Naive B cell (primary cell): ENCODE measurements at regions not wholly inside any gene's neighbourhood (a gene's known extent, or its start where the extent isn't known, plus 50 kb on each side); places are given as distances from the start of the nearest gene placed in this dataset.

Experiments used
- ATAC-seq, 2 donors: fragments of 150-1000 bp; cut with Tn5 transposase; 2 replicates each; pipeline ENCODE4 v1.10.0; 2021; ENCODE audit warnings: low read depth in 2 of 2, mild to moderate bottlenecking in 2 of 2, moderate library complexity in 2 of 2
- DNase-seq: peaks from one replicate; pipeline ENCODE4 v3.0.0; 2022
- H3K27ac Mint-ChIP-seq, 6 donors: one replicate each; pipeline ENCODE4 v1.8.0; 2020 to 2022; ENCODE audit warnings: mild to moderate bottlenecking in 6 of 6, mixed read lengths in 6 of 6, moderate library complexity in 5 of 6, inconsistent platforms in 2 of 6
- H3K27me3 Mint-ChIP-seq, 3 donors: one replicate each; pipeline ENCODE4 v1.8.0; 2021 to 2022; ENCODE audit warnings: mixed read lengths in 3 of 3, mild to moderate bottlenecking in 1 of 3
- H3K36me3 Mint-ChIP-seq, 2 donors: one replicate each; pipeline ENCODE4 v1.8.0; 2020 to 2022; ENCODE audit warnings: mixed read lengths in 2 of 2, inconsistent platforms in 1 of 2, mild to moderate bottlenecking in 1 of 2
- H3K4me1 Mint-ChIP-seq, 3 donors: one replicate each; pipeline ENCODE4 v1.8.0; 2020 to 2022; ENCODE audit warnings: mixed read lengths in 3 of 3, inconsistent platforms in 1 of 3, mild to moderate bottlenecking in 1 of 3, moderate library complexity in 1 of 3
- H3K4me3 Mint-ChIP-seq, 8 donors: one replicate each; pipeline ENCODE4 v1.8.0; 2020 to 2022; ENCODE audit warnings: mild to moderate bottlenecking in 8 of 8, mixed read lengths in 8 of 8, moderate library complexity in 8 of 8, inconsistent platforms in 2 of 8
- H3K9me3 Mint-ChIP-seq, 7 donors: one replicate each; pipeline ENCODE4 v1.8.0; 2020 to 2022; ENCODE audit warnings: mixed read lengths in 7 of 7, mild to moderate bottlenecking in 5 of 7, inconsistent platforms in 2 of 7, moderate library complexity in 1 of 7

DNA sequence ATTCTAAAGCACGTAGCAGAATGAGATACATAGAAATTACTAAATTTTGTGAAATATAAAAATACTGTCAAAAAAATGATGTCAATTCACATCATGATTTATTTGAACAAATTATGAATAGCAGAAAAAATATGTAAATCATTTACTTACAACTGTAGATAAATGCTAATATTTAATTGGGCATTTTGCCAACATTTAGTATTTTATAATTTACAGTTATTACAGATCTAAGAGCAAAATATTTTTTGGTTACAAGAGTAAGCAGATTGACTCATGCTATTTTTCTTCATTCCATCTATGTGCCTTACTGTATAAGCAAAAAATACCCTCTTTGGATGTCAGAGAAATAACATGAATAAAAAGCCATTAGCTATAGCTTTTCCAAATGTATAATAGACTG, 282.3 kb upstream of the RGS18 start:
- no peak for DNase-seq
- H3K4me1 Mint-ChIP-seq: no peaks in the 10 kb centered on the region

GRCh38 chr1:191876631-191877030, 281.6 kb upstream of the RGS18 start:
- DNase-seq: no peak
- Mint-ChIP-seq H3K4me1 (no peaks in the 10 kb centered on the region), H3K27ac (no peak overlapping the region), H3K9me3 (peaks cover 0 to 5% (median 0%) of the 10 kb centered on the region in 7 donors), H3K36me3 (no peaks in the 10 kb centered on the region), H3K27me3 (no peaks in the 10 kb centered on the region), H3K4me3 (no peak overlapping the region)
- ATAC-seq: no peak

More for the DNA sequence above, 282.3 kb upstream of the RGS18 start:
- Mint-ChIP-seq H3K4me3 (no peak overlapping the region), H3K27ac (no peak overlapping the region), H3K9me3 (peaks cover 0 to 5% (median 0%) of the 10 kb centered on the region in 7 donors), H3K36me3 (no peaks in the 10 kb centered on the region), H3K27me3 (no peaks in the 10 kb centered on the region)
- no peak for ATAC-seq

DNA sequence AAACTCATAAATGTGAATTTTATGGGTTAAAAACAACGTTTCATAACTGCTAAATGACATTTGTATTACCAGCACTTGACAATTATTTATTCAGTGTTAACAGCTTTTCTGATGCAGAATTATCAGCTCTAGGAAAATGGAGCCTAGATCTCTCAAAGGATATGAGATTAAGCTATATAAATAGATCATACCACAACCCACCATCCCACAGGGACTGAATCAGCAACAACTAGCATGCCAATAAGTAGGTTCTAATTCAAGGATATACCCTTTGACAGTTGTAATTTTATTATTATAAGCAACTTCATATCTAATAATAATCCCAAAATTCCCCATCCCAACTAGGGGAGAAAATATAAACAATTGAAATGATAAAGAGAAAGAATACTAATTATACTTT, 275.4 kb upstream of the RGS18 start:
- H3K4me1 Mint-ChIP-seq: no peaks in the 10 kb centered on the region
- H3K27me3 Mint-ChIP-seq: no peaks in the 10 kb centered on the region
- H3K36me3 Mint-ChIP-seq: no peaks in the 10 kb centered on the region
- ATAC-seq (no peak), DNase-seq (no peak)
- H3K27ac Mint-ChIP-seq: no peak overlapping the region
- H3K4me3 Mint-ChIP-seq: no peak overlapping the region
- no peaks in the 10 kb centered on the region for H3K9me3 Mint-ChIP-seq

GRCh38 chr1:191886977-191887376, 271.3 kb upstream of the RGS18 start:
- H3K9me3 Mint-ChIP-seq: no peaks in the 10 kb centered on the region
- DNase-seq (no peak), ATAC-seq (no peak)
- no peak overlapping the region for H3K27ac Mint-ChIP-seq
- H3K4me3 Mint-ChIP-seq: no peak overlapping the region
- no peaks in the 10 kb centered on the region for H3K4me1 Mint-ChIP-seq
- H3K36me3 Mint-ChIP-seq: no peaks in the 10 kb centered on the region
- no peaks in the 10 kb centered on the region for H3K27me3 Mint-ChIP-seq

- no peaks in the 10 kb centered on the region for H3K4me1 Mint-ChIP-seq
- H3K4me3 Mint-ChIP-seq: no peak overlapping the region
- H3K27me3 Mint-ChIP-seq: no peaks in the 10 kb centered on the region
- DNase-seq (no peak), ATAC-seq (no peak)
- H3K9me3 Mint-ChIP-seq: no peaks in the 10 kb centered on the region
- H3K36me3 Mint-ChIP-seq: no peaks in the 10 kb centered on the region
- H3K27ac Mint-ChIP-seq: no peak overlapping the region
Observed at GRCh38 chr1:191888996-191889622, 269.2 kb upstream of the RGS18 start.

DNA sequence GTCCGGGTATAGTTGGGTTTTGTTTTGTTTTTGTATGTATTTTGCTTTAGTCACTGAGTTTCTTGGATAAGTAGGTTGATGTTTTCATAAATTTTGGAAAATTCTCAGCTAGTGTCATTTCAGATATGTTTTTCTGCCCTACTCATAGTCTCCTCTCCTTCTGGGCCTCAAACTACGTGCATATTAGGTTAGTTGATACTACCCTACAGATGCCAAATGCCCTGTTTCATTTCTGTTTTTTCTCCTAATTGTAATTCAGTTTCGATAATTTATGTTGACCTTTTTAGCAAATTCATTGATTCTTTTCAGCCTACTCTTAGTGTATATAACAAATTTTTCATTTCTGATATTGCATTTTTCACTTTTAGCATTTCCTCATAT, 268.6 kb upstream of the RGS18 start:
- ATAC-seq (no peak), DNase-seq (no peak)
- Mint-ChIP-seq H3K27ac (no peak overlapping the region), H3K4me1 (no peaks in the 10 kb centered on the region), H3K9me3 (no peaks in the 10 kb centered on the region), H3K27me3 (no peaks in the 10 kb centered on the region), H3K4me3 (no peak overlapping the region), H3K36me3 (no peaks in the 10 kb centered on the region)

DNA sequence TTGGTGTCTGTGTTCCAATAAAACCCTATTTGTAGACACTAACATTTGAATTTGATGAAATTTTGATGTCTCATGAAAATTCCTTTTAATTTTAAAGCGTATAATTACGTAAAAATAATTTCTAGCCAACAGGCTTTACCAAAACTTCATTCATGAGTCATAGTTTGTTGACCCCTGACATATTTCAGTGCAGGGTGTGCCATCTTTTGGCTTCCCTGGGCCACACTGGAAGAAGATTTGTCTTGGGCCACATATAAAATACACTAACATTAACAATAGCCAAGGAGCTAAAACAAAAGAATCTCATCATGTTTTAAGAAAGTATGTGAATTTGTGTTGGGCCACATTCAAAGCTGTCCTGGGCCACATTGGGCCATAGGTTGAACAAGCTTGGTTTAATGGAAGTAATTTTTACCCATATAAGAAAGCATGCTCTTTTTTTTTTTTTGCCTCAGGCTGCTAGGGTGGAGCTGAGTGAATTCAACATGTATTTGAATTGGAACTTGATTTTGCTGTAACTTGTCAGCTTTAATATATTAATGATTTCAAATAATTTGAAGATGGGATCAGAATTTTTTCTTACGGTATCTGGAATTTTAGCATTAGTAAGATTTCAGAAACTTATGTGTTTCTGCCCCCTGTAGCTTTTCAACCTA, 267.7 kb upstream of the RGS18 start:
- no peaks in the 10 kb centered on the region for H3K9me3 Mint-ChIP-seq
- no peaks in the 10 kb centered on the region for H3K27me3 Mint-ChIP-seq
- H3K4me1 Mint-ChIP-seq: no peaks in the 10 kb centered on the region
- H3K4me3 Mint-ChIP-seq: no peak overlapping the region
- no peak overlapping the region for H3K27ac Mint-ChIP-seq
- no peak for ATAC-seq
- no peak for DNase-seq
- no peaks in the 10 kb centered on the region for H3K36me3 Mint-ChIP-seq

GRCh38 chr1:191892716-191893115, 265.5 kb upstream of the RGS18 start:
- Mint-ChIP-seq H3K9me3 (no peaks in the 10 kb centered on the region), H3K4me3 (no peak overlapping the region), H3K36me3 (no peaks in the 10 kb centered on the region), H3K27me3 (no peaks in the 10 kb centered on the region), H3K4me1 (no peaks in the 10 kb centered on the region), H3K27ac (no peak overlapping the region)
- DNase-seq (no peak), ATAC-seq (no peak)

DNA sequence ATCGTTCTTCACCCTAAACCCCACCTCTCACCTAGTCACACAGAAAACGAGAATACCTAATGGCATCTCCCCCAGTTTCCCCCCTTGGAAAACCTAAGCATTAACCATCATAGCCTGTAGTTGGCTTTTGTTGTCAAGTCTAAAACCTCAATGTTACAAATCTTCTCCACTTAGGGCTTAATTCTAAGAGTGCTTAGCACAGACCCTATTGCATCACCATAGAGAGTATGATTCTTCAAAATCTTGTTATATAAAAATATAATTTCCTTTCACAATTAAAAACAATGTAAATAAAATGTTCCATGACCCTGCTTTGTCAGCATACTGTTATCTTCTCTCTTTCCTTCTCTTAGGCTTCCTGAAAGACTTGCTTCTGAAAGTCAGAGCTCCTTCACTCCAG, 263.2 kb upstream of the RGS18 start:
- H3K27ac Mint-ChIP-seq: no peak overlapping the region
- H3K9me3 Mint-ChIP-seq: no peaks in the 10 kb centered on the region
- no peak for ATAC-seq
- H3K4me1 Mint-ChIP-seq: no peaks in the 10 kb centered on the region
- H3K36me3 Mint-ChIP-seq: no peaks in the 10 kb centered on the region
- DNase-seq: no peak
- H3K27me3 Mint-ChIP-seq: no peaks in the 10 kb centered on the region
- H3K4me3 Mint-ChIP-seq: no peak overlapping the region

GRCh38 chr1:191895462-191896058, 262.7 kb upstream of the RGS18 start:
- H3K36me3 Mint-ChIP-seq: no peaks in the 10 kb centered on the region
- ATAC-seq (no peak), DNase-seq (no peak)
- no peaks in the 10 kb centered on the region for H3K9me3 Mint-ChIP-seq
- H3K4me3 Mint-ChIP-seq: no peak overlapping the region
- H3K27me3 Mint-ChIP-seq: no peaks in the 10 kb centered on the region
- H3K27ac Mint-ChIP-seq: no peak overlapping the region
- H3K4me1 Mint-ChIP-seq: no peaks in the 10 kb centered on the region

GRCh38 chr1:191897134-191897533, 261.1 kb upstream of the RGS18 start:
- DNase-seq: no peak
- ATAC-seq: no peak
- no peaks in the 10 kb centered on the region for H3K27me3 Mint-ChIP-seq
- H3K9me3 Mint-ChIP-seq: peaks cover 0 to 2% (median 0%) of the 10 kb centered on the region in 7 donors
- H3K4me3 Mint-ChIP-seq: no peak overlapping the region
- no peaks in the 10 kb centered on the region for H3K4me1 Mint-ChIP-seq
- no peak overlapping the region for H3K27ac Mint-ChIP-seq
- H3K36me3 Mint-ChIP-seq: no peaks in the 10 kb centered on the region

DNA sequence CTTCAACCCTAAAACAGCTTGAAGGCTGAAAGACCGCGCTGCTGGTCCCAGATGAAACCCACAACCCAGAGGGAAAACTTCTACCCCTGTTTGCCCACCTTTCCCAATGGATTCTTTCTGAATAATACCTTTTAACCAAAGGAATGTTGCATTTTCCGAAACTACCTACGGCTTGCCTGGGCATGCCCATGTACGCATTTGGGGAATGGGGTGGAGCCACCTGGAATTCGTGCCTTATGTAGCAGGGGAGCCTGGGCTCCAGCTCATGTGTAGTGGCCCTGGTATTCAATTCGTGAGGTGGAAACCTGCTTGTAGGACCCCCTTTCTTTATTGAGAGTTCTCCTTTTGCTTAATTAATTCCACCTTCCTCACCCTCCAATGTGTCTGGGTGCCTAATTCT, 256.6 kb upstream of the RGS18 start:
- H3K27ac Mint-ChIP-seq: no peak overlapping the region
- H3K9me3 Mint-ChIP-seq: peaks cover 0 to 2% (median 0%) of the 10 kb centered on the region in 7 donors
- no peak for ATAC-seq
- H3K36me3 Mint-ChIP-seq: no peaks in the 10 kb centered on the region
- no peaks in the 10 kb centered on the region for H3K27me3 Mint-ChIP-seq
- no peak for DNase-seq
- no peak overlapping the region for H3K4me3 Mint-ChIP-seq
- no peaks in the 10 kb centered on the region for H3K4me1 Mint-ChIP-seq

GRCh38 chr1:191904991-191905390, 253.3 kb upstream of the RGS18 start:
- ATAC-seq (no peak), DNase-seq (no peak)
- Mint-ChIP-seq H3K4me1 (no peaks in the 10 kb centered on the region), H3K27me3 (no peaks in the 10 kb centered on the region), H3K4me3 (no peak overlapping the region), H3K27ac (no peak overlapping the region), H3K9me3 (peaks cover 0 to 13% (median 4%) of the 10 kb centered on the region in 7 donors), H3K36me3 (no peaks in the 10 kb centered on the region)

DNA sequence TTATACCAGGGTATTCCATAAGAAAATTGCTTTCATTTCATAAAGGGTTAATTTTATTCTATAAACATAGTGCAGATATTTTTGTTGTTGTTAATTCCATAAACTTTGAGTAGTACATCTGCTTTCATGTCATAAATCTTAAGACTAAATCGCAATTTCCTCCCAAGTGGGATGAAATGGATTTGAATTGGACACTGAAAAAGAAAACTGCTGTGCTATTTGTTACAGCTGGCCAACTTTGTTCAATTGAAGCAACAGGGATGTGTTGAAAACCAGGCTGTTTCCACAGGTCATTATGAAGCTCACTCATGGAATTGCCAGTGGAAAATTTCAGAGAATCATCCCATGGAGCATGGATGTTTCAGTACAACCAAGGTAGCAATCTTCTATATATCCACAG, 252.5 kb upstream of the RGS18 start:
- DNase-seq (no peak), ATAC-seq (no peak)
- Mint-ChIP-seq H3K4me3 (no peak overlapping the region), H3K9me3 (peaks cover 0 to 13% (median 4%) of the 10 kb centered on the region in 7 donors), H3K27ac (no peak overlapping the region), H3K27me3 (no peaks in the 10 kb centered on the region), H3K36me3 (no peaks in the 10 kb centered on the region), H3K4me1 (no peaks in the 10 kb centered on the region)
